ENCODE measurements at regions not wholly inside any gene's neighbourhood (a gene's known extent, or its start where the extent isn't known, plus 50 kb on each side); places are given as distances from the start of the nearest gene placed in this dataset.

DNA sequence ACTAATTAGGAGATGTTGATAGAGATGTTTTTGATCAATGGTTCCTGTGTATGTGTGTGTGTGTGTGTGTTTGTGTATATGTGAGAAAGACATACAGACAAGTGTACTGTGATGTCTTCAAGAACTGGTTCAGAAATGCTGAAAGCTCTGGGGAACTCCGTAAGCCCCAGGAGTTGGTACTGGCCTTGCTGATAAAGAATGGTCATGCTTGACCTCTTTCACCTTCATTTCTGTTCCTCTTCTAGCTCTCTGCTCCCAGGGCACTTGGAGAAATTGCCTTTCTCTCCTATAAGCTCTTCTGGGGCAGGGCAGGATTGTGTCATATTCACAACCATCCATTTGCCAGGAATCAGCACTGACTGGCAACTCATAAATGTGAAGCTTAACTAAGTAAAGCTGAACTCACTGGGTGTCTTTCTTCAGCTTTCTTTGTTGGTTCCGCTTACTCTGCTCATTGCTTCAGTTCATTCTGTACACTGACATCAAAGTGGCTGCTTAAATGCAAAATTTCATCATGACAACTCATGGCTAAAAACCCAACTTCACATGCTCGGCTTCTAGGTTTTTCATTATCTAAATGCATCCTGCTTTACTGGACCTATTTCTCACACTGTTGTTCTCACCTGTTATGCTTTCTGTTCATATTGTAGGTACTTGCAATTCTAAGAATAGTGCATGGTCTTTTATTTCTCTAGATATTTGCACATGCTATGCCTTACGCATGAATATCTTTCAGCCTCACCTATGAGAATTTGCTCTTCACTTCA lies 162.1 kb upstream of the LYSMD4 start:
- WGBS, 4 donors: 91 to 95% (median 93%) methylated on average over 4 of the region's 4 CpGs
- TF ChIP-seq, protein P1, sequence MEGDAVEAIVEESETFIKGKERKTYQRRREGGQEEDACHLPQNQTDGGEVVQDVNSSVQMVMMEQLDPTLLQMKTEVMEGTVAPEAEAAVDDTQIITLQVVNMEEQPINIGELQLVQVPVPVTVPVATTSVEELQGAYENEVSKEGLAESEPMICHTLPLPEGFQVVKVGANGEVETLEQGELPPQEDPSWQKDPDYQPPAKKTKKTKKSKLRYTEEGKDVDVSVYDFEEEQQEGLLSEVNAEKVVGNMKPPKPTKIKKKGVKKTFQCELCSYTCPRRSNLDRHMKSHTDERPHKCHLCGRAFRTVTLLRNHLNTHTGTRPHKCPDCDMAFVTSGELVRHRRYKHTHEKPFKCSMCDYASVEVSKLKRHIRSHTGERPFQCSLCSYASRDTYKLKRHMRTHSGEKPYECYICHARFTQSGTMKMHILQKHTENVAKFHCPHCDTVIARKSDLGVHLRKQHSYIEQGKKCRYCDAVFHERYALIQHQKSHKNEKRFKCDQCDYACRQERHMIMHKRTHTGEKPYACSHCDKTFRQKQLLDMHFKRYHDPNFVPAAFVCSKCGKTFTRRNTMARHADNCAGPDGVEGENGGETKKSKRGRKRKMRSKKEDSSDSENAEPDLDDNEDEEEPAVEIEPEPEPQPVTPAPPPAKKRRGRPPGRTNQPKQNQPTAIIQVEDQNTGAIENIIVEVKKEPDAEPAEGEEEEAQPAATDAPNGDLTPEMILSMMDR (IDR thresholded peaks at IDR 0.05): no peak
- TF ChIP-seq POLR2A (IDR thresholded peaks at IDR 0.05): no peak
- H3K36me3 ChIP-seq: no peaks in the 10 kb centered on the region
- no peak for DNase-seq
- peaks cover 0 to 4% (median 0%) of the 10 kb centered on the region in 12 donors for H3K9me3 ChIP-seq
- H3K27me3 ChIP-seq: no peaks in the 10 kb centered on the region
- no peak overlapping the region for H3K4me3 ChIP-seq
- intact Hi-C loops (cut with DNase I): no loop called here
- no peak overlapping the region for H3K27ac ChIP-seq
- H3K4me1 ChIP-seq: no peaks in the 10 kb centered on the region
- ATAC-seq: no peak

DNA sequence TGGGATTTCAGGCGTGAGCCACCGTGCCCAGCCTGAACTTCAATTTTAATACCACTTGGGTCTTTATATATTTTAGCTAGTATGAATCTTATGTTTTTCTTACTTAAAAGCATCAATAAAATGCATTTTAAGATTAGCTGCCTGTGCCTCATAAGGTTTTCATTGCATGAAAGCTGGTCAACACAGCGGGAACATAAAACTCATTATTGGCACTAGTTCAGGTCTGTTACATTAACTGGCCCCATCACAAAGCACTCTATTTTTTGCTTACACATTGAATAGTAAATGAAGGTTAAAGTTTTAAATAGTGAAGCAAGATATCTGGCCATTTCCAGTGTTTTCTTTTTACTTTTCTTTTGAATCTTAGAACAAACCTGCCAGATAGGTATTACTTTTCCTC lies 145.6 kb upstream of the LYSMD4 start:
- WGBS, 4 donors: 94 to 96% (median 95%) methylated on average over 3 of the region's 3 CpGs

DNA sequence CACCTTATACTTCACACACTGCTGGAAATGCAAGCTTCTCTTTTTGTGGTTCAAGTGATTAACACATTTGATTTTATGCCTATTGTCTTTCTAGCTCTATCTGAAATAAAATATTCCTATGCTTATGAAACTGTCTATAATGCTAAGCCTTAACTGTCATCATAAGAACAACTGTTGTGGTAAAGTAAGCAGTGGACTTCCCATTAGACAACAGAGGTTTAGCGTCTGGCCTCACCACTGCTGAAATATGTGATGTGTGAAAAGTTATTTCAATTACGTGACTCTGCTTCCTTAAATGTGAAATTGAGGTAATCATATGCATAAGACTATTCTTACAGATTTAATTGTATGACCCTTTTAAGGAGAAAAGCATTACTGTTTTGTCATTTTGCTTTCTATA lies 140.2 kb upstream of the LYSMD4 start:
- ATAC-seq (no peak), DNase-seq (no peak)
- intact Hi-C loops (cut with DNase I): no loop called here
- no peak for TF ChIP-seq POLR2A (IDR thresholded peaks at IDR 0.05)
- TF ChIP-seq, protein P1 (IDR thresholded peaks at IDR 0.05): no peak
- H3K27ac ChIP-seq: no peak overlapping the region
- 83 to 94% (median 90%) methylated on average over 2 of the region's 2 CpGs for WGBS, 4 donors
- H3K4me1 ChIP-seq: no peaks in the 10 kb centered on the region
- H3K4me3 ChIP-seq: no peak overlapping the region
- no peaks in the 10 kb centered on the region for H3K27me3 ChIP-seq
- no peaks in the 10 kb centered on the region for H3K9me3 ChIP-seq
- no peaks in the 10 kb centered on the region for H3K36me3 ChIP-seq

More for the DNA sequence above, 145.6 kb upstream of the LYSMD4 start:
- Histone ChIP-seq H3K4me3 (no peak overlapping the region), H3K27me3 (no peaks in the 10 kb centered on the region), H3K9me3 (peaks cover 0 to 10% (median 0%) of the 10 kb centered on the region in 12 donors), H3K36me3 (peaks cover 0 to 5% (median 0%) of the 10 kb centered on the region in 9 donors), H3K27ac (no peak overlapping the region), H3K4me1 (no peaks in the 10 kb centered on the region)
- no peak for DNase-seq
- TF ChIP-seq POLR2A (IDR thresholded peaks at IDR 0.05): no peak
- TF ChIP-seq, protein P1 (IDR thresholded peaks at IDR 0.05): no peak
- ATAC-seq: no peak
- intact Hi-C loops (cut with DNase I): no loop called here

DNA sequence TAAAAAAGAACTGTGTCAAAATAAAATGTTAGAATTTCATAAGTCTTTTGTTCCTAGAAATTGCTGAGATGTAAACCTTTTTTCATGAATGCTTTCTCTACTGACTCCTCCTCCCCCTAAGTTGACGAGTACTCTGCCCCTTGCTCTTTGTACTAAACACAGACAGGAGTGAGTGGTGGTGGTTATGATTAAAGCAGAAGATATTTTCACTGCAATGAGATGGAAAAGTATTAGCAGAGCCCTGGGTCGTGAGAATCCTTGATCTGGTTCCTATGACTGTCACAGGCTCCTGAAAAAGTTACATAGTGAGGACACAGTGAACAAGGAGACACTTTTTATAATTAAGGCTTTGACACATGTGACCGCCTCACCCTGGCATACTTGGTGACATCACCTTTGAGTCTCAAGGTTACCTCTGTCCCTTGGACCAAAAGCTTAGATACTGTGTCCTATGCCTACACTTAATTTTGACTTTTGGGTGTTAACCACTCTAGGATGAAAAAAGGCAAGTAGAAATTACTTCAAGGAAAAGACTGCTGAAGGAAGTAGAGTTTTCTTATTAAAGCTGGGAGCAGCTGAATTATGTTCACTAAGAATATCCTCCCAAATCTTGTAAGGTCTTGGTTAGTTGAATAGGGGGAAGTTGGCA lies 130.4 kb upstream of the LYSMD4 start:
- H3K27me3 ChIP-seq: no peaks in the 10 kb centered on the region

More for the DNA sequence above, 130.4 kb upstream of the LYSMD4 start:
- no peaks in the 10 kb centered on the region for H3K4me1 ChIP-seq
- ATAC-seq: no peak
- no peak overlapping the region for H3K27ac ChIP-seq
- H3K4me3 ChIP-seq: no peak overlapping the region
- WGBS, 4 donors: 78 to 88% (median 86%) methylated on average over 3 of the region's 3 CpGs
- no peaks in the 10 kb centered on the region for H3K36me3 ChIP-seq
- DNase-seq: no peak
- intact Hi-C loops (cut with DNase I): no loop called here
- no peak for TF ChIP-seq POLR2A (IDR thresholded peaks at IDR 0.05)
- TF ChIP-seq, protein P1 (IDR thresholded peaks at IDR 0.05): no peak
- no peaks in the 10 kb centered on the region for H3K9me3 ChIP-seq
